ENCODE measurements at regions not wholly inside any gene's neighbourhood (a gene's known extent, or its start where the extent isn't known, plus 50 kb on each side); places are given as distances from the start of the nearest gene placed in this dataset.

GRCh38 chr4:163955288-163955687 lies 460.8 kb downstream of the TMA16 start:
- Mint-ChIP-seq H3K4me3 (no peak overlapping the region), H3K27me3 (no peaks in the 10 kb centered on the region), H3K36me3 (ENCODE audit: low read depth) (no peaks in the 10 kb centered on the region), H3K27ac (no peak overlapping the region), H3K4me1 (no peaks in the 10 kb centered on the region)
- ATAC-seq (no peak), DNase-seq (no peak)
- H3K9me3 ChIP-seq (ENCODE audit: control insufficient read depth, low read length, poor library complexity, severe bottlenecking): no peaks in the 10 kb centered on the region

DNA sequence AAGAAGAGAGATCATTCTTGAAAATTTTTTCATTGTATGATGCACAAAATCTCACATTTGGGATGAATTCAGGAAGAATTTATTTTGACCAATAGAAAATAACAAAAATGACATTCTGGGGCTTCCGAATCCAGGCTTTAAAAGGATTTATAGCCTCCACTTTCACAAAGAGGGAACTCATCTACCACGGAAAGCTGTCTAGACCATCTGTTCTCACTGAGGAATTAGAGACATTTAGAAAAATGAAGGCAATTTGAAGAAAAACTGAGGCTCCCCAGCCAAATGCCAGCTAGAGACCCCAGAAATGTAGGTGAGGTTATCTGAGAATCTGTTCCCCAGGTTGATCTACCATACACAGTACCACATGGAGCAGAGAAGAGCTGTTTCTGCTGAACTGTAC lies 464.3 kb downstream of the TMA16 start:
- no peaks in the 10 kb centered on the region for H3K36me3 Mint-ChIP-seq (ENCODE audit: low read depth)
- H3K4me3 Mint-ChIP-seq: no peak overlapping the region
- H3K27ac Mint-ChIP-seq: no peak overlapping the region
- ATAC-seq: no peak
- no peaks in the 10 kb centered on the region for H3K27me3 Mint-ChIP-seq
- H3K9me3 ChIP-seq (ENCODE audit: control insufficient read depth, low read length, poor library complexity, severe bottlenecking): no peaks in the 10 kb centered on the region
- no peak for DNase-seq
- H3K4me1 Mint-ChIP-seq: no peaks in the 10 kb centered on the region

- Mint-ChIP-seq H3K27ac (no peak overlapping the region), H3K4me1 (no peaks in the 10 kb centered on the region), H3K27me3 (no peaks in the 10 kb centered on the region), H3K4me3 (no peak overlapping the region), H3K36me3 (ENCODE audit: low read depth) (no peaks in the 10 kb centered on the region)
- H3K9me3 ChIP-seq (ENCODE audit: control insufficient read depth, low read length, poor library complexity, severe bottlenecking): no peaks in the 10 kb centered on the region
- DNase-seq (no peak), ATAC-seq (no peak)
Measured at GRCh38 chr4:163959932-163960331, 465.4 kb downstream of the TMA16 start.

DNA sequence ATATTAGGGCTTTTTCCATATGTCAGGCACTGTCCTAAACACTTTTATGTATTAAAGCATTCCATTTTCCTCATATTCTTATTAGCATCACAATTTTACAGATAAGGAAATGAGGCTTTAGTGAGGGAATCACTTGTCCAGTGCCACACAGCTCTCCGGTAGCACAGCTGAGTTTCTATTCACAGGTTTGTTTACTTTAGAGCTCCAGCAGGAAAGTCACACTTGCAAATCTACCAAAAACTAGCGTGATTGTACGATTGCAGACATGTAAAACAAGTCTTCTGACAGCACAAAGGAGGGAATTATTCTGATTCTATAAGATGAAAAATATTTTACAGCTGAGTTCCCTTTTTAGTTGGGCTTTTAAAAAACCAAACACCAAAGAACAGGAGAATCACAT lies 472.1 kb downstream of the TMA16 start:
- Mint-ChIP-seq H3K4me3 (no peak overlapping the region), H3K4me1 (peaks cover 5% of the 10 kb centered on the region), H3K27ac (no peak overlapping the region), H3K36me3 (ENCODE audit: low read depth) (peaks cover 2% of the 10 kb centered on the region), H3K27me3 (peaks cover 14% of the 10 kb centered on the region)
- DNase-seq (no peak), ATAC-seq (no peak)
- H3K9me3 ChIP-seq (ENCODE audit: control insufficient read depth, low read length, poor library complexity, severe bottlenecking): no peaks in the 10 kb centered on the region

DNA sequence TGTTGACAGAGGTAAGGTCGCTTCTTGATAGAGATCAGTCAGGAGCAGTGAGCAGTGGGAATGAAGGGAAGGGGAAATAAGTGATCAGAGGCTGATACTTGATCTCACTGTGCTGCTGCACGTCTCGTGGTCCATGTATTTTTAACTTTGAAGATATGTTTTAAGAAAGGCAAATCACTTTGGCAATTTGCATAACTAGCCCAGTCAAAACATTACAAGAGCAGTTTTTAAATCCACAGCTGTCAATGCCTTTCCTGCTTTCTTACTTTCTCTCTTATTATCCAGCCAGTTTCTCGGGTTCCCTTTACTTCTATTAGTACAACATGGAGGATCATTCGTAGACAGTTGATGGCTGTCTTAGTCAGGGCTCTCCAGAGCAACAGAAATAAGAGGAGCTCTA lies 472.8 kb downstream of the TMA16 start:
- Mint-ChIP-seq H3K36me3 (ENCODE audit: low read depth) (peaks cover 2% of the 10 kb centered on the region), H3K27me3 (peaks cover 14% of the 10 kb centered on the region), H3K4me1 (peaks cover 5% of the 10 kb centered on the region), H3K27ac (no peak overlapping the region), H3K4me3 (no peak overlapping the region)
- no peaks in the 10 kb centered on the region for H3K9me3 ChIP-seq (ENCODE audit: control insufficient read depth, low read length, poor library complexity, severe bottlenecking)
- DNase-seq (no peak), ATAC-seq (no peak)

DNA sequence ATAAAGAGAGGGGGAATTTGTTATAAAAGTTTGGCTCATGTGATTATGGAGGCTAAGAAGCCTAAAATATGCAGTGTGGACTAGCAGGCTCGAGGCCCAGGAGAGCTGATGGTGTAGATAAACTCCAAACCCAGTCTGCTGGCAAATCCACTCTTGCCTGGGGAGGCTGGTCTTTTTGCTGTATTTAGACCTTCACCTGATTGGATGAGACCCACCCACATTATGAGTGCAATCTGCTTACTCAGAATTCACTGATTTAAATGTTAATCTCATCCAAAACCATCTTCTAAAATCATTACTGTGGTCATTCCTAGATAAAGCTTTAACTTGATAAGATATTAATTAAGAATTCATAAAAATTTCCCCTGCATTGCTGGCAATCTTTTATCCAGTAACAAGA lies 473.2 kb downstream of the TMA16 start:
- peaks cover 2% of the 10 kb centered on the region for H3K36me3 Mint-ChIP-seq (ENCODE audit: low read depth)
- H3K27me3 Mint-ChIP-seq: peaks cover 14% of the 10 kb centered on the region
- H3K4me1 Mint-ChIP-seq: peaks cover 5% of the 10 kb centered on the region
- ATAC-seq (no peak), DNase-seq (no peak)
- H3K4me3 Mint-ChIP-seq: no peak overlapping the region
- H3K27ac Mint-ChIP-seq: no peak overlapping the region
- no peaks in the 10 kb centered on the region for H3K9me3 ChIP-seq (ENCODE audit: control insufficient read depth, low read length, poor library complexity, severe bottlenecking)

DNA sequence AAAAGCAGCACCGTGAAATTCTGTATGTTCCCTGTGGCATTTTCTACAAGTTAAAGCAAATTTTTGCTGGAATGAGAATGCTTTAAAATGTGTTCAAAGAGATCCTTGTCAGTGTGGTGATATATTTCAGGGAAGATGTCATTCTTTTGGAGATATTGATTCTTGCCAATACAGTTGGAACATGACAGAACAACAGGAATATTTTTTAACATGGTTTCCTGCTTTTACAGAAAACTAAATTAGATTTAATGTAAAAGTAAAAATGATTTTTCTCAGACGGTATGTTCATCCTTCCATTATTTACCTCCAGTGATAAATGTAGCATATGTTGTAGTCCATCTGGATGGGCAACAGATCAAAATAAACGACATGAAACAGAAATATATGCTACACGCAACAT lies 474.8 kb downstream of the TMA16 start:
- ATAC-seq (no peak), DNase-seq (no peak)
- Mint-ChIP-seq H3K27ac (no peak overlapping the region), H3K27me3 (peaks cover 14% of the 10 kb centered on the region), H3K4me1 (peaks cover 5% of the 10 kb centered on the region), H3K4me3 (no peak overlapping the region), H3K36me3 (ENCODE audit: low read depth) (peaks cover 2% of the 10 kb centered on the region)
- H3K9me3 ChIP-seq (ENCODE audit: control insufficient read depth, low read length, poor library complexity, severe bottlenecking): no peaks in the 10 kb centered on the region

GRCh38 chr4:163976588-163976987 lies 482.1 kb downstream of the TMA16 start:
- no peak for ATAC-seq
- H3K27me3 Mint-ChIP-seq: no peaks in the 10 kb centered on the region
- no peak overlapping the region for H3K4me3 Mint-ChIP-seq
- H3K9me3 ChIP-seq (ENCODE audit: control insufficient read depth, low read length, poor library complexity, severe bottlenecking): no peaks in the 10 kb centered on the region
- no peaks in the 10 kb centered on the region for H3K36me3 Mint-ChIP-seq (ENCODE audit: low read depth)
- no peak overlapping the region for H3K27ac Mint-ChIP-seq
- no peaks in the 10 kb centered on the region for H3K4me1 Mint-ChIP-seq
- DNase-seq: no peak

GRCh38 chr4:163988391-163988790 lies 493.9 kb downstream of the TMA16 start:
- DNase-seq (no peak), ATAC-seq (no peak)
- H3K9me3 ChIP-seq (ENCODE audit: control insufficient read depth, low read length, poor library complexity, severe bottlenecking): no peaks in the 10 kb centered on the region
- Mint-ChIP-seq H3K27ac (no peak overlapping the region), H3K27me3 (peaks cover 22% of the 10 kb centered on the region), H3K4me1 (peaks cover 2% of the 10 kb centered on the region), H3K4me3 (no peak overlapping the region), H3K36me3 (ENCODE audit: low read depth) (no peaks in the 10 kb centered on the region)

GRCh38 chr4:163988865-163989264 lies 494.4 kb downstream of the TMA16 start:
- Mint-ChIP-seq H3K4me3 (no peak overlapping the region), H3K27ac (no peak overlapping the region), H3K36me3 (ENCODE audit: low read depth) (no peaks in the 10 kb centered on the region), H3K27me3 (peaks cover 22% of the 10 kb centered on the region), H3K4me1 (peaks cover 2% of the 10 kb centered on the region)
- H3K9me3 ChIP-seq (ENCODE audit: control insufficient read depth, low read length, poor library complexity, severe bottlenecking): no peaks in the 10 kb centered on the region
- DNase-seq (no peak), ATAC-seq (no peak)

- Mint-ChIP-seq H3K4me1 (peaks cover 2% of the 10 kb centered on the region), H3K27me3 (peaks cover 22% of the 10 kb centered on the region), H3K36me3 (ENCODE audit: low read depth) (no peaks in the 10 kb centered on the region), H3K4me3 (no peak overlapping the region), H3K27ac (no peak overlapping the region)
- H3K9me3 ChIP-seq (ENCODE audit: control insufficient read depth, low read length, poor library complexity, severe bottlenecking): no peaks in the 10 kb centered on the region
- DNase-seq (no peak), ATAC-seq (no peak)
Measured at GRCh38 chr4:163991298-163991865, 496.9 kb downstream of the TMA16 start.

- H3K27me3 Mint-ChIP-seq: no peaks in the 10 kb centered on the region
- ATAC-seq (no peak), DNase-seq (no peak)
- H3K4me1 Mint-ChIP-seq: peaks cover 6% of the 10 kb centered on the region
- H3K4me3 Mint-ChIP-seq: no peak overlapping the region
- H3K27ac Mint-ChIP-seq: no peak overlapping the region
- H3K9me3 ChIP-seq (ENCODE audit: control insufficient read depth, low read length, poor library complexity, severe bottlenecking): no peaks in the 10 kb centered on the region
- H3K36me3 Mint-ChIP-seq (ENCODE audit: low read depth): no peaks in the 10 kb centered on the region
Measured at GRCh38 chr4:164009435-164009834, 514.9 kb downstream of the TMA16 start.

GRCh38 chr4:164011791-164012190 lies 517.3 kb downstream of the TMA16 start:
- no peaks in the 10 kb centered on the region for H3K9me3 ChIP-seq (ENCODE audit: control insufficient read depth, low read length, poor library complexity, severe bottlenecking)
- H3K4me3 Mint-ChIP-seq: no peak overlapping the region
- H3K27ac Mint-ChIP-seq: no peak overlapping the region
- no peaks in the 10 kb centered on the region for H3K36me3 Mint-ChIP-seq (ENCODE audit: low read depth)
- H3K27me3 Mint-ChIP-seq: no peaks in the 10 kb centered on the region
- DNase-seq (no peak), ATAC-seq (no peak)
- peaks cover 6% of the 10 kb centered on the region for H3K4me1 Mint-ChIP-seq

DNA sequence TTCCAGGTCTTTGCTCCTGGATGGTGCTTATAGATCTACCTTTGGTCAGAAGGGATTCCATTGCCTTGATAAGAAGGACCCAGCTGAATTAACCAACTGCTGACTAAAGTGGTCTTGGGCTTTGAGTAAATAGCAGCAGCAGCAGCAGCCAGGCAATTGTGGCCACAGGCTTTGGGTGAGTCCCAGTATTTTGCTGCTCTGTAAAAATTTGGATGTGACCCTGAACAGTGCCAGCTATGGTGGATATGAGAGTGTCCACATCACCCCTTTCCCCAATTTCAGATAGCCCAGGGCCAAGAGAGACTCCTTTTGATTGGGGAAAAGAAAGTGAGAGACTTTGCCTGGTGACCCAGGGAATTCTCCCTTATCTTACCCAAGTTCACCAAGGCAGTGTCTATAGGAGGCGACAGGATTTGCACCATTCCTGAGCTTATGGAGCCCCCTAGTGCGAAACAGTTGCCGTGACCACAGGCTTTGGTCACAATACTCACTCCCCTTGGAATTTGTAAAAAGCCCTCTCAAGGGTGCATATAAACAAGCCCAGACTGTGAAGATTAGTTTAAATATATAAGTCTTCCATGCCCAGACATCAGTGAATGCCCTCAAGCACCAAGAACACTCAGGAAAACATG lies 518.0 kb downstream of the TMA16 start:
- Mint-ChIP-seq H3K27ac (no peak overlapping the region), H3K27me3 (no peaks in the 10 kb centered on the region), H3K4me3 (no peak overlapping the region), H3K4me1 (peaks cover 6% of the 10 kb centered on the region), H3K36me3 (ENCODE audit: low read depth) (no peaks in the 10 kb centered on the region)
- DNase-seq (no peak), ATAC-seq (peak; percentile 41)
- no peaks in the 10 kb centered on the region for H3K9me3 ChIP-seq (ENCODE audit: control insufficient read depth, low read length, poor library complexity, severe bottlenecking)

Data from T-helper 17 cell (primary cell).